Endothelial cell of umbilical vein (primary cell): ENCODE measurements at regions not wholly inside any gene's neighbourhood (a gene's known extent, or its start where the extent isn't known, plus 50 kb on each side); places are given as distances from the start of the nearest gene placed in this dataset.

Source experiments
- BruUV-seq: library from RNA; stranded (reverse); fragments of 400-500 nt; replicated peaks from 2 replicates; lab custom pipeline; 2021; lab: Mats Ljungman, UMichigan
- CTCF ChIA-PET: fragments of 300-600, 350-600 bp; sonication (Branson Sonifier 250); formaldehyde crosslinking; loops from one replicate; lab custom pipeline; 2021; ENCODE audit warnings: antibody characterized with exemption, inconsistent platforms; lab: Charles Lee
- POLR2A ChIA-PET: fragments of 300-600, 350-600 bp; sonication (Branson Sonifier 250); formaldehyde crosslinking; loops from one replicate; lab custom pipeline; 2021; ENCODE audit warnings: antibody characterized with exemption, inconsistent platforms; lab: Charles Lee
- DNase-seq: peaks from one replicate; pipeline ENCODE4 v3.0.0-alpha.2; 2011; ENCODE audit warnings: low read depth, low spot score
- FAIRE-seq: peaks from 2 replicates; lab custom pipeline; 2011; peaks lifted over from hg19 to GRCh38; lab: Jason Lieb, UNC
- H2AFZ ChIP-seq: 2 replicates; pipeline ENCODE4 v1.6.0; 2012; ENCODE audit warnings: low read depth, low read length, control low read depth, inconsistent platforms
- H3K27ac ChIP-seq: 2 replicates; pipeline ENCODE4 v1.5.1; 2011; ENCODE audit warnings: low read depth, mild to moderate bottlenecking, control low read depth, low read length, moderate library complexity; ENCODE audit not compliant: insufficient read depth
- H3K27me3 ChIP-seq, 2 experiments: 2 replicates each; pipeline versions ENCODE4 v1.6.0 to v1.6.1; 2011; ENCODE audit warnings: low read length in 2 of 2, mixed read lengths in 1 of 2; ENCODE audit not compliant: control insufficient read depth in 2 of 2, insufficient read depth in 2 of 2
- H3K36me3 ChIP-seq, 2 experiments: 2 replicates in 1 of 2; 3 replicates in 1 of 2; pipeline ENCODE4 v1.5.1; 2011; ENCODE audit warnings: low read length in 2 of 2, mild to moderate bottlenecking in 1 of 2, moderate library complexity in 1 of 2; ENCODE audit not compliant: control insufficient read depth in 2 of 2, insufficient read depth in 2 of 2; ENCODE audit errors: extremely low read depth in 1 of 2
- H3K4me1 ChIP-seq: 3 replicates; pipeline ENCODE4 v1.5.1; 2011; ENCODE audit warnings: mild to moderate bottlenecking, low read length; ENCODE audit not compliant: control insufficient read depth, insufficient read depth; ENCODE audit errors: extremely low read depth
- H3K4me2 ChIP-seq: 2 replicates; pipeline ENCODE4 v1.6.1; 2011; ENCODE audit warnings: low read length, control low read depth, mixed read lengths; ENCODE audit not compliant: insufficient read depth
- H3K4me3 ChIP-seq, 3 experiments: fragments of 200-600 bp in 1 of 3; sonication (generic), shearing (Covaris generic) in 1 of 3; replicated peaks in 1 of 3; 2 replicates each; pipeline ENCODE4 v1.5.1; 2011 to 2016; ENCODE audit warnings: control low read depth in 3 of 3, low read length in 3 of 3, mild to moderate bottlenecking in 2 of 3, inconsistent platforms in 1 of 3, low read depth in 1 of 3, moderate library complexity in 1 of 3; ENCODE audit not compliant: insufficient read depth in 1 of 3
- H3K79me2 ChIP-seq: 2 replicates; pipeline ENCODE4 v1.6.0; 2012; ENCODE audit warnings: low read length, inconsistent platforms; ENCODE audit not compliant: control insufficient read depth, insufficient read depth
- H3K9ac ChIP-seq: replicated peaks from 2 replicates; pipeline ENCODE3; 2011; ENCODE audit warnings: low read length, control low read depth; ENCODE audit not compliant: insufficient read depth; ENCODE audit errors: extremely low read depth
- H3K9me1 ChIP-seq: replicated peaks from 3 replicates; pipeline ENCODE4 v1.6.0; 2011; ENCODE audit warnings: mild to moderate bottlenecking, low read length; ENCODE audit not compliant: control insufficient read depth, insufficient read depth; ENCODE audit errors: extremely low read depth
- H3K9me3 ChIP-seq: replicated peaks from 2 replicates; pipeline ENCODE4 v1.5.1; 2012; ENCODE audit warnings: low read length, inconsistent platforms; ENCODE audit not compliant: control insufficient read depth, insufficient read depth
- H4K20me1 ChIP-seq: replicated peaks from 2 replicates; pipeline ENCODE3; 2011; ENCODE audit warnings: mild to moderate bottlenecking, low read length; ENCODE audit not compliant: control insufficient read depth, insufficient read depth; ENCODE audit errors: extremely low read depth
- CTCF ChIP-seq, 2 donors: IDR thresholded peaks; 1 replicate in 1 of 2; 2 replicates in 1 of 2; pipeline ENCODE4 v1.5.1; 2011; ENCODE audit warnings: low read length in 2 of 2, mild to moderate bottlenecking in 2 of 2, moderate library complexity in 2 of 2, control low read depth in 1 of 2, inconsistent platforms in 1 of 2, low read depth in 1 of 2; ENCODE audit not compliant: insufficient read depth in 1 of 2; ENCODE audit errors: extremely low read depth in 1 of 2
- EZH2 ChIP-seq: IDR thresholded peaks from 2 replicates; pipeline ENCODE4 v1.6.1; 2012; ENCODE audit warnings: borderline replicate concordance, low read depth, mild to moderate bottlenecking, moderate library complexity, low read length, inconsistent platforms; ENCODE audit not compliant: severe bottlenecking
- FOS ChIP-seq: IDR thresholded peaks from 2 replicates; pipeline ENCODE4 v1.6.1; 2011; ENCODE audit warnings: mild to moderate bottlenecking, low read length, moderate library complexity, borderline replicate concordance; ENCODE audit not compliant: insufficient read depth
- GATA2 ChIP-seq: IDR thresholded peaks from 2 replicates; pipeline ENCODE4 v1.7.0; 2011; ENCODE audit warnings: low read depth, mild to moderate bottlenecking, moderate library complexity, mixed read lengths, low read length; ENCODE audit not compliant: insufficient read length, insufficient read depth
- JUN ChIP-seq: IDR thresholded peaks from 2 replicates; pipeline ENCODE4 v1.6.1; 2011; ENCODE audit warnings: borderline replicate concordance, low read depth; ENCODE audit not compliant: insufficient read length, insufficient read depth
- MAX ChIP-seq: IDR thresholded peaks from 2 replicates; pipeline ENCODE4 v1.6.1; 2011; ENCODE audit not compliant: insufficient read depth, insufficient read length
- MYC ChIP-seq: IDR thresholded peaks from one replicate; pipeline ENCODE4 v1.6.1; 2011; ENCODE audit warnings: mild to moderate bottlenecking, low read depth, low read length
- POLR2A ChIP-seq: IDR thresholded peaks from 2 replicates; pipeline ENCODE4 v1.6.1; 2012; ENCODE audit warnings: low read depth, mild to moderate bottlenecking, control low read depth, low read length
- POLR2AphosphoS5 ChIP-seq: IDR thresholded peaks from 2 replicates; pipeline ENCODE4 v1.6.1; 2012; ENCODE audit warnings: low read depth, mild to moderate bottlenecking, control low read depth, low read length, moderate library complexity; ENCODE audit not compliant: insufficient read depth
- dilution Hi-C: fragments of 300-500 bp; cut with MboI; formaldehyde crosslinking; loops from one replicate; pipeline ENCODE4 v1.15.0; 2019; ENCODE audit warnings: low sequenced_read_pairs; ENCODE audit not compliant: extremely low pct_ligation_motif_present
- intact Hi-C: fragments of 100-400 bp; cut with micrococcal nuclease; formaldehyde crosslinking; loops from one replicate; pipeline ENCODE4 v1.10.0; 2022

- ChIA-PET POLR2A (no interaction called here), CTCF (no interaction called here)
- no peaks in the 10 kb centered on the region for H3K36me3 ChIP-seq
Measured at GRCh38 chr10:57962839-57963238, 304.9 kb downstream of the IPMK start.

GRCh38 chr10:57961487-57961886, 306.2 kb downstream of the IPMK start:
- no peaks in the 10 kb centered on the region for H3K79me2 ChIP-seq
- no peak for FAIRE-seq
- dilution Hi-C loops (no loop called here), intact Hi-C loops (no loop called here)
- POLR2A ChIA-PET = no interaction called here
- no peak overlapping the region for H2AFZ ChIP-seq
- no peak overlapping the region for H3K4me2 ChIP-seq
- no peak for DNase-seq
- no TSS peak for BruUV-seq
- no peaks in the 10 kb centered on the region for H3K9me1 ChIP-seq
- H4K20me1 ChIP-seq = no peaks in the 10 kb centered on the region
- H3K4me1 ChIP-seq = no peaks in the 10 kb centered on the region
- H3K9ac ChIP-seq = no peak overlapping the region
- TF ChIP-seq MAX (no peak), POLR2A (no peak), MYC (no peak), GATA2 (no peak), CTCF (IDR thresholded peaks at IDR 0.05; ENCODE audit: extremely low read depth in 1 of 2, insufficient read depth in 1 of 2, low read depth in 1 of 2, low read length in 2 of 2) (no peak), JUN (no peak), FOS (no peak), EZH2 (no peak), POLR2AphosphoS5 (no peak)
- no peak overlapping the region for H3K27ac ChIP-seq
- CTCF ChIA-PET = no interaction called here
- H3K9me3 ChIP-seq = no peaks in the 10 kb centered on the region
- no peaks in the 10 kb centered on the region for H3K27me3 ChIP-seq
- H3K36me3 ChIP-seq = no peaks in the 10 kb centered on the region
- H3K4me3 ChIP-seq = no peak overlapping the region

More at GRCh38 chr10:57962839-57963238, 304.9 kb downstream of the IPMK start:
- no peaks in the 10 kb centered on the region for H3K27me3 ChIP-seq
- no peak overlapping the region for H3K27ac ChIP-seq
- no peak overlapping the region for H3K4me2 ChIP-seq
- H3K4me1 ChIP-seq = no peaks in the 10 kb centered on the region
- intact Hi-C loops (no loop called here), dilution Hi-C loops (no loop called here)
- FAIRE-seq (no peak), DNase-seq (no peak)
- no peaks in the 10 kb centered on the region for H3K9me3 ChIP-seq
- no peak overlapping the region for H2AFZ ChIP-seq
- H4K20me1 ChIP-seq = no peaks in the 10 kb centered on the region
- H3K9ac ChIP-seq = no peak overlapping the region
- TF ChIP-seq JUN = no peak
- no peak for TF ChIP-seq POLR2A
- TF ChIP-seq CTCF (IDR thresholded peaks at IDR 0.05; ENCODE audit: extremely low read depth in 1 of 2, insufficient read depth in 1 of 2, low read depth in 1 of 2, low read length in 2 of 2) = no peak
- H3K9me1 ChIP-seq = no peaks in the 10 kb centered on the region
- H3K4me3 ChIP-seq = no peak overlapping the region
- no TSS peak for BruUV-seq
- H3K79me2 ChIP-seq = no peaks in the 10 kb centered on the region
